ENCODE measurements at regions not wholly inside any gene's neighbourhood (a gene's known extent, or its start where the extent isn't known, plus 50 kb on each side); places are given as distances from the start of the nearest gene placed in this dataset.

- TF ChIP-seq ZNF518B (CRISPR knock-in tag; IDR thresholded peaks at IDR 0.05) (no peak), DMBX1 (CRISPR knock-in tag; IDR thresholded peaks at IDR 0.05; ENCODE audit: borderline replicate concordance) (no peak), SIRT6 (IDR thresholded peaks at IDR 0.05; ENCODE audit: low read depth, low read length) (no peak), PHF20 (IDR thresholded peaks at IDR 0.05; ENCODE audit: partially characterized antibody) (no peak), DNMT1 (IDR thresholded peaks at IDR 0.05) (no peak), ETV5 (CRISPR knock-in tag; IDR thresholded peaks at IDR 0.05; ENCODE audit: low read depth) (no peak), KLF10 (CRISPR knock-in tag; IDR thresholded peaks at IDR 0.05) (no peak)
Observed at GRCh38 chr6:62466607-62467006, 180.6 kb upstream of the KHDRBS2 start (continued).

- Histone ChIP-seq H3K9me1 (ENCODE audit: control insufficient read depth, insufficient read depth, low read length) (no peaks in the 10 kb centered on the region), H3K4me1 (replicated peaks in 1 of 2; ENCODE audit: control insufficient read depth in 2 of 2, insufficient read depth in 2 of 2, low read length in 2 of 2) (no peaks in the 10 kb centered on the region), H3K79me2 (ENCODE audit: control insufficient read depth, insufficient read depth, low read length) (no peaks in the 10 kb centered on the region), H3K4me2 (ENCODE audit: insufficient read depth, low read length) (no peak overlapping the region), H3K27me3 (ENCODE audit: control insufficient read depth in 2 of 2, insufficient read depth in 2 of 2, low read length in 2 of 2) (no peaks in the 10 kb centered on the region), H3K4me3 (no peak overlapping the region), H2AFZ (ENCODE audit: low read depth, low read length) (no peak overlapping the region), H3K9ac (ENCODE audit: insufficient read depth in 1 of 2, low read depth in 2 of 2, low read length in 2 of 2) (no peak overlapping the region), H3K36me3 (ENCODE audit: control insufficient read depth, insufficient read depth, low read length) (no peaks in the 10 kb centered on the region), H3K27ac (ENCODE audit: extremely low read depth, low read depth, low read length) (no peak overlapping the region), H3K9me3 (replicated peaks; ENCODE audit: control insufficient read depth, insufficient read depth, low read depth, low read length) (no peaks in the 10 kb centered on the region), H4K20me1 (replicated peaks; ENCODE audit: control insufficient read depth, insufficient read depth, low read length) (no peaks in the 10 kb centered on the region)
- POLR2A ChIA-PET, result no interaction called here
- whole genome bisulfite sequencing (ENCODE audit: insufficient coverage, low coverage, missing lambda C conversion rate), result 0% methylated on average over 2 of the region's 2 CpGs
- no TSS peak for BruUV-seq (replicated peaks)
- intact Hi-C loops (cut with micrococcal nuclease) (no loop called here), in situ Hi-C loops (cut with MboI) (no loop called here)
- no peak for FAIRE-seq
- ATAC-seq, result no peak
- CTCF ChIA-PET (ENCODE audit: low intra/inter-chr PET ratio), result no interaction called here
- no peak for DNase-seq (ENCODE audit: extremely low read depth in 1 of 4, low spot score in 3 of 4)
- TF ChIP-seq GABPB2 (CRISPR knock-in tag; conservative IDR thresholded peaks at IDR 0.05), result no peak
- TF ChIP-seq SMARCC2 (IDR thresholded peaks at IDR 0.05; ENCODE audit: low read depth), result no peak
- no peak for TF ChIP-seq ELF1 (tag; IDR thresholded peaks at IDR 0.05)
- TF ChIP-seq KLF10 (CRISPR knock-in tag; IDR thresholded peaks at IDR 0.05), result no peak
- TF ChIP-seq PRMT5 (CRISPR knock-in tag; IDR thresholded peaks at IDR 0.05), result no peak
- no peak for TF ChIP-seq ZBTB9 (CRISPR knock-in tag; IDR thresholded peaks at IDR 0.05)
- TF ChIP-seq ZNF449 (CRISPR knock-in tag; IDR thresholded peaks at IDR 0.05), result no peak
- no peak for TF ChIP-seq DNMT1 (IDR thresholded peaks at IDR 0.05)
- no peak for TF ChIP-seq RB1 (IDR thresholded peaks at IDR 0.05; ENCODE audit: low read depth)
- no peak for TF ChIP-seq PATZ1 (CRISPR knock-in tag; IDR thresholded peaks at IDR 0.05; ENCODE audit: borderline replicate concordance)
Observed at GRCh38 chr6:62465206-62465605, 179.2 kb upstream of the KHDRBS2 start.

All from K562 (cell line).